K562 (cell line): ENCODE measurements at regions not wholly inside any gene's neighbourhood (a gene's known extent, or its start where the extent isn't known, plus 50 kb on each side); places are given as distances from the start of the nearest gene placed in this dataset.

ENCODE experiments used
- ATAC-seq: fragments of 200-7000 bp; cut with Tn5 transposase; 3 replicates; pipeline ENCODE4 v1.9.1; 2020; ENCODE audit warnings: moderate library complexity
- BruUV-seq: library from RNA; stranded (reverse); fragments of 400-500 nt; replicated peaks from 2 replicates; lab custom pipeline; 2021; lab: Mats Ljungman, UMichigan
- CTCF ChIA-PET: fragments of 300-600 bp; formaldehyde crosslinking; extraction: SDS; loops from one replicate; lab custom pipeline; 2021; ENCODE audit warnings: low intra/inter-chr PET ratio; lab: Yijun Ruan, JAX
- POLR2A ChIA-PET: fragments of 300-600, 350-650 bp; sonication (Branson Sonifier 250); formaldehyde crosslinking; extraction: SDS; loops from one replicate; lab custom pipeline; 2021; ENCODE audit warnings: antibody characterized with exemption, inconsistent platforms; lab: Yijun Ruan, JAX
- DNase-seq, 4 experiments: peaks; one replicate each; pipeline versions ENCODE4 v3.0.0 to v3.0.0-alpha.2; 2011 to 2018; ENCODE audit warnings: low spot score in 3 of 4, mixed read lengths in 3 of 4; ENCODE audit errors: extremely low read depth in 1 of 4
- FAIRE-seq: peaks from 2 replicates; lab custom pipeline; 2011; peaks lifted over from hg19 to GRCh38; lab: Jason Lieb, UNC
- H2AFZ ChIP-seq: 2 replicates; pipeline ENCODE4 v1.6.0; 2011; ENCODE audit warnings: low read depth, low read length, control low read depth, inconsistent platforms
- H3K27ac ChIP-seq: fragments of 200-600 bp; 3 replicates; pipeline ENCODE4 v1.8.0; 2011; ENCODE audit warnings: low read depth, mild to moderate bottlenecking, control low read depth, inconsistent platforms, low read length, moderate library complexity, mixed read lengths; ENCODE audit errors: extremely low read depth
- H3K27me3 ChIP-seq, 2 experiments: fragments of 300-600 bp in 1 of 2; 2 replicates in 1 of 2; 3 replicates in 1 of 2; pipeline versions ENCODE4 v1.6.0 to v1.8.0; 2011; ENCODE audit warnings: inconsistent platforms in 2 of 2, low read length in 2 of 2, mild to moderate bottlenecking in 1 of 2, mixed read lengths in 1 of 2, moderate library complexity in 1 of 2; ENCODE audit not compliant: control insufficient read depth in 2 of 2, insufficient read depth in 2 of 2
- H3K36me3 ChIP-seq: fragments of 300-600 bp; 3 replicates; pipeline ENCODE4 v1.8.0; 2011; ENCODE audit warnings: mild to moderate bottlenecking, low read length, inconsistent platforms; ENCODE audit not compliant: control insufficient read depth, insufficient read depth
- H3K4me1 ChIP-seq, 2 experiments: fragments of 200-600 bp in 1 of 2; replicated peaks in 1 of 2; 2 replicates in 1 of 2; 3 replicates in 1 of 2; pipeline versions ENCODE4 v1.5.1 to v1.8.0; 2011; ENCODE audit warnings: inconsistent platforms in 2 of 2, low read length in 2 of 2, mild to moderate bottlenecking in 1 of 2, mixed read lengths in 1 of 2, moderate library complexity in 1 of 2; ENCODE audit not compliant: control insufficient read depth in 2 of 2, insufficient read depth in 2 of 2
- H3K4me2 ChIP-seq: 2 replicates; pipeline ENCODE4 v1.6.1; 2011; ENCODE audit warnings: low read length, control low read depth, inconsistent platforms, mixed read lengths; ENCODE audit not compliant: insufficient read depth
- H3K4me3 ChIP-seq: fragments of 200-600 bp; sonication (generic), shearing (Covaris generic); 2 replicates; pipeline ENCODE4 v1.5.1; 2016; ENCODE audit warnings: control low read depth, inconsistent platforms
- H3K79me2 ChIP-seq: fragments of 200-600 bp; 3 replicates; pipeline ENCODE4 v1.8.0; 2011; ENCODE audit warnings: low read length, inconsistent platforms; ENCODE audit not compliant: control insufficient read depth, insufficient read depth
- H3K9ac ChIP-seq, 2 experiments: 2 replicates each; pipeline versions ENCODE4 v1.6.0 to v1.6.1; 2011; ENCODE audit warnings: low read depth in 2 of 2, low read length in 2 of 2, control low read depth in 1 of 2, inconsistent platforms in 1 of 2, mild to moderate bottlenecking in 1 of 2, mixed read lengths in 1 of 2; ENCODE audit not compliant: insufficient read depth in 1 of 2
- H3K9me1 ChIP-seq: one replicate; pipeline ENCODE4 v1.6.0; 2011; ENCODE audit warnings: inconsistent platforms, mild to moderate bottlenecking, low read length, moderate library complexity; ENCODE audit not compliant: control insufficient read depth, insufficient read depth
- H3K9me3 ChIP-seq: replicated peaks from 2 replicates; pipeline ENCODE4 v1.5.1; 2011; ENCODE audit warnings: low read depth, low read length, inconsistent platforms; ENCODE audit not compliant: control insufficient read depth, insufficient read depth
- H4K20me1 ChIP-seq: replicated peaks from 2 replicates; pipeline ENCODE4 v1.6.1; 2011; ENCODE audit warnings: low read length, inconsistent platforms, mixed read lengths; ENCODE audit not compliant: control insufficient read depth, insufficient read depth
- BRD9 ChIP-seq: fragments of 450-650 bp; IDR thresholded peaks from 2 replicates; pipeline ENCODE4 v1.6.1; 2018; ENCODE audit warnings: low read depth; ENCODE audit not compliant: partially characterized antibody
- MEIS2 ChIP-seq: fragments of 450-650 bp; IDR thresholded peaks from 2 replicates; pipeline ENCODE4 v1.6.1; 2014; ENCODE audit warnings: mild to moderate bottlenecking; ENCODE audit not compliant: partially characterized antibody
- PBX2 ChIP-seq, 2 experiments: IDR thresholded peaks in 1 of 2; conservative IDR thresholded peaks in 1 of 2; 2 replicates each; pipeline ENCODE4 v1.6.1; 2016; ENCODE audit warnings: low read depth in 2 of 2, mild to moderate bottlenecking in 1 of 2, missing compliant biosample characterization in 1 of 2, missing genetic modification characterization in 1 of 2, moderate library complexity in 1 of 2
- RBM39 ChIP-seq: fragments of 200-400 bp; formaldehyde crosslinking; optimal IDR thresholded peaks from 2 replicates; pipeline ENCODE3; 2018; ENCODE audit warnings: low read depth, low read length
- ZC3H11A ChIP-seq: IDR thresholded peaks from 2 replicates; pipeline ENCODE4 v1.6.1; 2012; ENCODE audit warnings: low read depth, low read length, improper control_type of control experiment
- ZNF707 ChIP-seq: fragments of 250-450 bp; sonication (Bioruptor Pico); conservative IDR thresholded peaks from 2 replicates; pipeline ENCODE4 v1.8.0; 2022; ENCODE audit warnings: inconsistent platforms, mild to moderate bottlenecking, moderate library complexity
- WGBS: fragments of 100-300 bp; shearing (Covaris generic); methylation state at CpG from one replicate; pipeline ENCODE4 v1.1.6; 2016; ENCODE audit warnings: low coverage, mixed read lengths; ENCODE audit not compliant: insufficient coverage; ENCODE audit errors: missing lambda C conversion rate; 5-methylcytosine and 5-hydroxymethylcytosine counted together
- in situ Hi-C: fragments of 300-500 bp; cut with MboI; formaldehyde crosslinking; loops from 4 replicates; pipeline ENCODE4 v1.15.0; 2018; ENCODE audit warnings: inconsistent platforms, mixed read lengths
- intact Hi-C: fragments of 100-400 bp; cut with micrococcal nuclease; formaldehyde crosslinking; loops from 2 replicates; pipeline ENCODE4 v1.14.2; 2022
- TF ChIP-seq, protein P1 (sequence below), 3 experiments: IDR thresholded peaks in 2 of 3; conservative IDR thresholded peaks in 1 of 3; 2 replicates each; pipeline ENCODE4 v1.5.1; 2011 to 2012; ENCODE audit warnings: low read length in 3 of 3, mild to moderate bottlenecking in 3 of 3, control low read depth in 2 of 3, improper control_type of control experiment in 1 of 3, inconsistent platforms in 1 of 3, low read depth in 1 of 3, mixed read lengths in 1 of 3, moderate library complexity in 1 of 3; ENCODE audit not compliant: insufficient read depth in 2 of 3
- TF ChIP-seq, protein P2 (sequence below): fragments of 450-650 bp; formaldehyde crosslinking; IDR thresholded peaks from 2 replicates; pipeline ENCODE4 v1.4.0; 2022; ENCODE audit warnings: missing genetic modification characterization
- TF ChIP-seq, protein P3 (sequence below): sonication (generic); formaldehyde crosslinking; IDR thresholded peaks from 2 replicates; pipeline ENCODE4 v1.8.0; 2022; ENCODE audit warnings: mild to moderate bottlenecking, missing genetic modification reagents
- TF ChIP-seq, protein P4 (sequence below), 2 experiments: fragments of 450-650 bp in 1 of 2; sonication (generic) in 1 of 2; formaldehyde crosslinking; conservative IDR thresholded peaks; 2 replicates each; pipeline versions ENCODE4 v1.4.0 to v1.8.1; 2020 to 2022; ENCODE audit warnings: mild to moderate bottlenecking in 1 of 2, missing genetic modification reagents in 1 of 2
- TF ChIP-seq, protein P5 (sequence below): fragments of 200-800 bp; sonication (Bioruptor generic); IDR thresholded peaks from 2 replicates; pipeline ENCODE4 v1.6.1; 2017; ENCODE audit warnings: missing genetic modification characterization, missing compliant biosample characterization

- FAIRE-seq: no peak
- DNase-seq: no peak
- WGBS: 2% methylated on average over 10 of the region's 10 CpGs
- BruUV-seq: no TSS peak
- no peaks in the 10 kb centered on the region for H3K4me1 ChIP-seq
- peaks cover 2 to 19% of the 10 kb centered on the region in 2 experiments; a peak in 4 of 5 replicates for H3K27me3 ChIP-seq
- intact Hi-C loops (no loop called here), in situ Hi-C loops (no loop called here)
- no peak overlapping the region for H2AFZ ChIP-seq
- no peaks in the 10 kb centered on the region for H3K9me1 ChIP-seq
- no peaks in the 10 kb centered on the region for H3K9me3 ChIP-seq
- peaks cover 2% of the 10 kb centered on the region; the same call in 1 of the 2 replicates for H4K20me1 ChIP-seq
- ChIA-PET POLR2A (interaction anchor here (1.1 kb wide), 1 partner anchor 10 kb away, joined by 4 read pairs; no protein-coding TSS in a partner anchor), CTCF (no interaction called here)
- H3K4me2 ChIP-seq: no peak overlapping the region
- H3K9ac ChIP-seq: no peak overlapping the region
- H3K36me3 ChIP-seq: no peaks in the 10 kb centered on the region
- no peak for ATAC-seq
- no peaks in the 10 kb centered on the region for H3K79me2 ChIP-seq
- no peak overlapping the region for H3K27ac ChIP-seq
- H3K4me3 ChIP-seq: no peak overlapping the region
- TF ChIP-seq PBX2 (CRISPR knock-in tag; IDR thresholded peaks at IDR 0.05; ENCODE audit: low read depth): no peak
- peak; percentile 57 for TF ChIP-seq PBX2 (tag; conservative IDR thresholded peaks at IDR 0.05; ENCODE audit: low read depth)
- TF ChIP-seq, protein P1, sequence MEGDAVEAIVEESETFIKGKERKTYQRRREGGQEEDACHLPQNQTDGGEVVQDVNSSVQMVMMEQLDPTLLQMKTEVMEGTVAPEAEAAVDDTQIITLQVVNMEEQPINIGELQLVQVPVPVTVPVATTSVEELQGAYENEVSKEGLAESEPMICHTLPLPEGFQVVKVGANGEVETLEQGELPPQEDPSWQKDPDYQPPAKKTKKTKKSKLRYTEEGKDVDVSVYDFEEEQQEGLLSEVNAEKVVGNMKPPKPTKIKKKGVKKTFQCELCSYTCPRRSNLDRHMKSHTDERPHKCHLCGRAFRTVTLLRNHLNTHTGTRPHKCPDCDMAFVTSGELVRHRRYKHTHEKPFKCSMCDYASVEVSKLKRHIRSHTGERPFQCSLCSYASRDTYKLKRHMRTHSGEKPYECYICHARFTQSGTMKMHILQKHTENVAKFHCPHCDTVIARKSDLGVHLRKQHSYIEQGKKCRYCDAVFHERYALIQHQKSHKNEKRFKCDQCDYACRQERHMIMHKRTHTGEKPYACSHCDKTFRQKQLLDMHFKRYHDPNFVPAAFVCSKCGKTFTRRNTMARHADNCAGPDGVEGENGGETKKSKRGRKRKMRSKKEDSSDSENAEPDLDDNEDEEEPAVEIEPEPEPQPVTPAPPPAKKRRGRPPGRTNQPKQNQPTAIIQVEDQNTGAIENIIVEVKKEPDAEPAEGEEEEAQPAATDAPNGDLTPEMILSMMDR (IDR thresholded peaks at IDR 0.05 in 2 of 3, conservative IDR thresholded peaks at IDR 0.05 in 1 of 3; ENCODE audit: insufficient read depth in 2 of 3, low read depth in 1 of 3, low read length in 3 of 3): peak in 2 of 3 experiments; percentile 16 to 26; a peak in 1 of 6 replicates
- TF ChIP-seq ZNF707: no peak
- TF ChIP-seq MEIS2: peak; percentile 58
- no peak for TF ChIP-seq ZC3H11A
- TF ChIP-seq, protein P2, sequence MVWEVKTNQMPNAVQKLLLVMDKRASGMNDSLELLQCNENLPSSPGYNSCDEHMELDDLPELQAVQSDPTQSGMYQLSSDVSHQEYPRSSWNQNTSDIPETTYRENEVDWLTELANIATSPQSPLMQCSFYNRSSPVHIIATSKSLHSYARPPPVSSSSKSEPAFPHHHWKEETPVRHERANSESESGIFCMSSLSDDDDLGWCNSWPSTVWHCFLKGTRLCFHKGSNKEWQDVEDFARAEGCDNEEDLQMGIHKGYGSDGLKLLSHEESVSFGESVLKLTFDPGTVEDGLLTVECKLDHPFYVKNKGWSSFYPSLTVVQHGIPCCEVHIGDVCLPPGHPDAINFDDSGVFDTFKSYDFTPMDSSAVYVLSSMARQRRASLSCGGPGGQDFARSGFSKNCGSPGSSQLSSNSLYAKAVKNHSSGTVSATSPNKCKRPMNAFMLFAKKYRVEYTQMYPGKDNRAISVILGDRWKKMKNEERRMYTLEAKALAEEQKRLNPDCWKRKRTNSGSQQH (CRISPR knock-in tag): no peak
- TF ChIP-seq, protein P3, sequence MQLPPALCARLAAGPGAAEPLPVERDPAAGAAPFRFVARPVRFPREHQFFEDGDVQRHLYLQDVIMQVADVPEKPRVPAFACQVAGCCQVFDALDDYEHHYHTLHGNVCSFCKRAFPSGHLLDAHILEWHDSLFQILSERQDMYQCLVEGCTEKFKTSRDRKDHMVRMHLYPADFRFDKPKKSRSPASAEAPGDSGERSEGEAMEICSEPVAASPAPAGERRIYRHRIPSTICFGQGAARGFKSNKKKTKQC (CRISPR knock-in tag): no peak
- TF ChIP-seq, protein P4, sequence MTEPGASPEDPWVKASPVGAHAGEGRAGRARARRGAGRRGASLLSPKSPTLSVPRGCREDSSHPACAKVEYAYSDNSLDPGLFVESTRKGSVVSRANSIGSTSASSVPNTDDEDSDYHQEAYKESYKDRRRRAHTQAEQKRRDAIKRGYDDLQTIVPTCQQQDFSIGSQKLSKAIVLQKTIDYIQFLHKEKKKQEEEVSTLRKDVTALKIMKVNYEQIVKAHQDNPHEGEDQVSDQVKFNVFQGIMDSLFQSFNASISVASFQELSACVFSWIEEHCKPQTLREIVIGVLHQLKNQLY (CRISPR knock-in tag; conservative IDR thresholded peaks at IDR 0.05): no peak
- TF ChIP-seq RBM39: no peak
- TF ChIP-seq, protein P5, sequence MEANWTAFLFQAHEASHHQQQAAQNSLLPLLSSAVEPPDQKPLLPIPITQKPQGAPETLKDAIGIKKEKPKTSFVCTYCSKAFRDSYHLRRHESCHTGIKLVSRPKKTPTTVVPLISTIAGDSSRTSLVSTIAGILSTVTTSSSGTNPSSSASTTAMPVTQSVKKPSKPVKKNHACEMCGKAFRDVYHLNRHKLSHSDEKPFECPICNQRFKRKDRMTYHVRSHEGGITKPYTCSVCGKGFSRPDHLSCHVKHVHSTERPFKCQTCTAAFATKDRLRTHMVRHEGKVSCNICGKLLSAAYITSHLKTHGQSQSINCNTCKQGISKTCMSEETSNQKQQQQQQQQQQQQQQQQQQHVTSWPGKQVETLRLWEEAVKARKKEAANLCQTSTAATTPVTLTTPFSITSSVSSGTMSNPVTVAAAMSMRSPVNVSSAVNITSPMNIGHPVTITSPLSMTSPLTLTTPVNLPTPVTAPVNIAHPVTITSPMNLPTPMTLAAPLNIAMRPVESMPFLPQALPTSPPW (CRISPR knock-in tag): no peak
- TF ChIP-seq BRD9: no peak
Observed at GRCh38 chr6:14316651-14317386, 199.2 kb downstream of the CD83 start.
